ENCODE measurements at regions not wholly inside any gene's neighbourhood (a gene's known extent, or its start where the extent isn't known, plus 50 kb on each side); places are given as distances from the start of the nearest gene placed in this dataset.

- Histone ChIP-seq H3K4me2 (ENCODE audit: low read length) (no peak overlapping the region), H3K9me3 (replicated peaks; ENCODE audit: low read length) (no peaks in the 10 kb centered on the region), H3K4me3 (ENCODE audit: low read length) (no peak overlapping the region), H3K36me3 (ENCODE audit: insufficient read depth, low read length) (no peaks in the 10 kb centered on the region), H3K9ac (ENCODE audit: low read depth, low read length) (no peak overlapping the region), H3K4me1 (ENCODE audit: control insufficient read depth, insufficient read depth, low read length) (no peaks in the 10 kb centered on the region), H3K27me3 (ENCODE audit: control insufficient read depth, insufficient read depth, low read length) (no peaks in the 10 kb centered on the region)
Measured at GRCh38 chr10:129397198-129397974, 69.7 kb upstream of the MGMT start.

GRCh38 chr10:129398711-129399141 lies 68.3 kb upstream of the MGMT start:
- H3K9me3 ChIP-seq (replicated peaks; ENCODE audit: low read length), result no peaks in the 10 kb centered on the region
- no peak overlapping the region for H3K9ac ChIP-seq (ENCODE audit: low read depth, low read length)
- H3K27me3 ChIP-seq (ENCODE audit: control insufficient read depth, insufficient read depth, low read length), result no peaks in the 10 kb centered on the region
- no peaks in the 10 kb centered on the region for H3K36me3 ChIP-seq (ENCODE audit: insufficient read depth, low read length)
- H3K4me1 ChIP-seq (ENCODE audit: control insufficient read depth, insufficient read depth, low read length), result no peaks in the 10 kb centered on the region
- H3K4me3 ChIP-seq (ENCODE audit: low read length), result no peak overlapping the region
- H3K4me2 ChIP-seq (ENCODE audit: low read length), result no peak overlapping the region

DNA sequence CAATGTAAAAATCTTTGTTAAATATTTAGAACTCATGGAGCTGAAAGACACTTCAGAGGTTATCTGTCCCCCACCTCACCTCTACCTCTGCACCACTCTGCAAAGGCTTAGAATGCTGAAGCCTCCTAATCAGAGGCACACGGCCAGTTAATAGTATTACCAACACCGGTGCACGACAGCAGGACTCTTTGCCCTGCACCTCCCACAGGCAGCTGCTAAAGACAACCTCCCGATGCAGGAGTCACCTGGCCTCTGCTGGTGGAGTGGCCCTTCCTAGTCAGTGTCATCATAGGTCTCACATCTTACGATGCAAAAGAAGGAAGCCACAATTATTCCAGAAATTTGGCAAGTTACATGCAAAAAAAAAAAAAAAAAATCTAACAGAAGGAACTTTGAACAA lies 66.6 kb upstream of the MGMT start:
- Histone ChIP-seq H3K9me3 (replicated peaks; ENCODE audit: low read length) (no peaks in the 10 kb centered on the region), H3K27me3 (ENCODE audit: control insufficient read depth, insufficient read depth, low read length) (no peaks in the 10 kb centered on the region), H3K4me1 (ENCODE audit: control insufficient read depth, insufficient read depth, low read length) (no peaks in the 10 kb centered on the region), H3K4me3 (ENCODE audit: low read length) (no peak overlapping the region), H3K36me3 (ENCODE audit: insufficient read depth, low read length) (no peaks in the 10 kb centered on the region), H3K4me2 (ENCODE audit: low read length) (no peak overlapping the region), H3K9ac (ENCODE audit: low read depth, low read length) (no peak overlapping the region)

GRCh38 chr10:129402459-129402858 lies 64.6 kb upstream of the MGMT start:
- H3K4me3 ChIP-seq (ENCODE audit: low read length), result no peak overlapping the region
- H3K4me2 ChIP-seq (ENCODE audit: low read length), result no peak overlapping the region
- H3K4me1 ChIP-seq (ENCODE audit: control insufficient read depth, insufficient read depth, low read length), result no peaks in the 10 kb centered on the region
- no peaks in the 10 kb centered on the region for H3K27me3 ChIP-seq (ENCODE audit: control insufficient read depth, insufficient read depth, low read length)
- no peaks in the 10 kb centered on the region for H3K9me3 ChIP-seq (replicated peaks; ENCODE audit: low read length)
- H3K36me3 ChIP-seq (ENCODE audit: insufficient read depth, low read length), result no peaks in the 10 kb centered on the region
- no peak overlapping the region for H3K9ac ChIP-seq (ENCODE audit: low read depth, low read length)

GRCh38 chr10:129404091-129404490 lies 63.0 kb upstream of the MGMT start:
- Histone ChIP-seq H3K4me2 (ENCODE audit: low read length) (no peak overlapping the region), H3K36me3 (ENCODE audit: insufficient read depth, low read length) (no peaks in the 10 kb centered on the region), H3K27me3 (ENCODE audit: control insufficient read depth, insufficient read depth, low read length) (no peaks in the 10 kb centered on the region), H3K9ac (ENCODE audit: low read depth, low read length) (no peak overlapping the region), H3K4me3 (ENCODE audit: low read length) (no peak overlapping the region), H3K4me1 (ENCODE audit: control insufficient read depth, insufficient read depth, low read length) (no peaks in the 10 kb centered on the region), H3K9me3 (replicated peaks; ENCODE audit: low read length) (no peaks in the 10 kb centered on the region)

DNA sequence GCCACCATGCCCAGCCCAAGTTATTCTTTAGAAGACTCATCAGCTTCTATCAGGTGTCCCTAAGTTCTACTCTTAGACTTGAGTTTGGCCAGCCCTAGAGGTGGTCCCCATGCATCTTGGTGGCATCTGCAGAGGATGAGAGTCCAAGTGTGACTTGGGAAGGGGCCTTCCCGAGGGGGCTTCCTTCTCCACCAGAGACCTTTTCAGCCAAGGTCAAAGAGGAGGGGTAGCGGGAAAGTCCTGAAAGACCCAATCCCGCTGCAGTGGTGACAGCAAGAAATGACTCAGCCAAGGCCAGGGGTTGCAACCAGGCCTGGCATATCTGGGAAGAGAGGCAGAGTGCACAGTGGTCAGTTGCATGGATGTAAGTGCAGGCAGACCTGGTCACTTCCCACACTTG lies 61.7 kb upstream of the MGMT start:
- Histone ChIP-seq H3K27me3 (ENCODE audit: control insufficient read depth, insufficient read depth, low read length) (peaks cover 6% of the 10 kb centered on the region), H3K4me3 (ENCODE audit: low read length) (no peak overlapping the region), H3K9me3 (replicated peaks; ENCODE audit: low read length) (no peaks in the 10 kb centered on the region), H3K4me2 (ENCODE audit: low read length) (no peak overlapping the region), H3K9ac (ENCODE audit: low read depth, low read length) (no peak overlapping the region), H3K4me1 (ENCODE audit: control insufficient read depth, insufficient read depth, low read length) (no peaks in the 10 kb centered on the region), H3K36me3 (ENCODE audit: insufficient read depth, low read length) (no peaks in the 10 kb centered on the region)

- no peak overlapping the region for H3K4me3 ChIP-seq (ENCODE audit: low read length)
- H3K27me3 ChIP-seq (ENCODE audit: control insufficient read depth, insufficient read depth, low read length), result peaks cover 6% of the 10 kb centered on the region
- no peaks in the 10 kb centered on the region for H3K4me1 ChIP-seq (ENCODE audit: control insufficient read depth, insufficient read depth, low read length)
- no peak overlapping the region for H3K9ac ChIP-seq (ENCODE audit: low read depth, low read length)
- H3K4me2 ChIP-seq (ENCODE audit: low read length), result no peak overlapping the region
- no peaks in the 10 kb centered on the region for H3K9me3 ChIP-seq (replicated peaks; ENCODE audit: low read length)
- H3K36me3 ChIP-seq (ENCODE audit: insufficient read depth, low read length), result no peaks in the 10 kb centered on the region
Measured at GRCh38 chr10:129410688-129411392, 56.2 kb upstream of the MGMT start.

DNA sequence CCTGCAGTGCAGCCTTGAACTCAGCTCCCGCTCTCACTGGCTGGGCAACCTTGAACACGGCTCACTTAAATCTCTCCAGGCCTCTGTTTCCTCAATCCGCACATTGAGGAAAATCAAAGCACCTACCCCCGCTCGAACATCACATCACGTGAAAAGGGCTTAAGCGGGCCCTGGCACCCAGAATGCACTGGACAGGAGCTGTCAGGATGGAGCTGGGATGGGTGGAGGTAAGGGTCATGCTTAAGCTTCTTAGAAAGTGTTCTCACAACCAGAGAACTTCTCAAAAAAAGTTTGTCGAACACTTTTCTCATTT lies 55.7 kb upstream of the MGMT start:
- no peaks in the 10 kb centered on the region for H3K9me3 ChIP-seq (replicated peaks; ENCODE audit: low read length)
- peaks cover 6% of the 10 kb centered on the region for H3K27me3 ChIP-seq (ENCODE audit: control insufficient read depth, insufficient read depth, low read length)
- H3K36me3 ChIP-seq (ENCODE audit: insufficient read depth, low read length), result no peaks in the 10 kb centered on the region
- H3K4me1 ChIP-seq (ENCODE audit: control insufficient read depth, insufficient read depth, low read length), result no peaks in the 10 kb centered on the region
- no peak overlapping the region for H3K4me2 ChIP-seq (ENCODE audit: low read length)
- no peak overlapping the region for H3K4me3 ChIP-seq (ENCODE audit: low read length)
- no peak overlapping the region for H3K9ac ChIP-seq (ENCODE audit: low read depth, low read length)

DNA sequence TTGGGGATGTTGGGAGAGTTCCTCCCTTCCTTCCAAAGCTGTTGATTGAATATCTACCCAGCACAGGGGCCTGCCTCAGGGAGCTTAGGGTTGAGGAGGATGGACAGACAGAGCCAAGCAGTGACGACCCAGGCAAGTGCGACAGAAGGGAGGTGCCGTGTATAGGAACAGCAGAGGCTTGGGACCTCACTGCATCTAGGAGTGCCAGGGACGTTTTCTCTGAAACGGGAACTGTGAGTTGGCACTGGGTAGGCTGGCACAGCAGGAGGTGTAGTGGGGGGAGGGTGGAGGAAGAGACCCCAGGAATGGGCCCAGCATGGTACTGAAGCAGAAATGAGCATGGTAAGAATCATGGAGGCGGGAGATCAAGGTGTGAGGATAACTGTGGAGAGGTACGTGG lies 55.3 kb upstream of the MGMT start:
- peaks cover 6% of the 10 kb centered on the region for H3K27me3 ChIP-seq (ENCODE audit: control insufficient read depth, insufficient read depth, low read length)
- no peaks in the 10 kb centered on the region for H3K4me1 ChIP-seq (ENCODE audit: control insufficient read depth, insufficient read depth, low read length)
- no peak overlapping the region for H3K4me3 ChIP-seq (ENCODE audit: low read length)
- H3K9me3 ChIP-seq (replicated peaks; ENCODE audit: low read length), result no peaks in the 10 kb centered on the region
- no peak overlapping the region for H3K4me2 ChIP-seq (ENCODE audit: low read length)
- no peaks in the 10 kb centered on the region for H3K36me3 ChIP-seq (ENCODE audit: insufficient read depth, low read length)
- H3K9ac ChIP-seq (ENCODE audit: low read depth, low read length), result no peak overlapping the region

DNA sequence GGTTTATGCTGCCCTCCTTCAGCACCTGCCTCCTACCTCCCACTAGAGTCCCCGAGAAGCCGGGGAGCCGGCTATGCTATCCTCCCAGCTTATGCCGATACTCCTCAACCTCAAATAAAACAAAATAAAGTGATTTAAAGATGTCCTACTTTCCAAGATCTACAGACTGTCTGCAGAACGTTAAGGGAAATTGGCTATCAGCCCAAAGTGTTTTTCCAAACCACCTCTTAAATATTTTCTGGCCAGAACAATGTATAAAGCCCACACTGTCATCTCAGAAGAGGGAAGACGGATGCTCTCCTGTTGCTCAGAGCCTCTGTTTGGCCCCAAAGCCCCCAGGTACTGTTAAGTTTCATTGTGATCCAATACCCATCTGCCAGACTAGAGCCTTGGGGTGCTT lies 54.0 kb upstream of the MGMT start:
- Histone ChIP-seq H3K9me3 (replicated peaks; ENCODE audit: low read length) (no peaks in the 10 kb centered on the region), H3K9ac (ENCODE audit: low read depth, low read length) (no peak overlapping the region), H3K4me2 (ENCODE audit: low read length) (no peak overlapping the region), H3K4me1 (ENCODE audit: control insufficient read depth, insufficient read depth, low read length) (no peaks in the 10 kb centered on the region), H3K27me3 (ENCODE audit: control insufficient read depth, insufficient read depth, low read length) (peaks cover 6% of the 10 kb centered on the region), H3K4me3 (ENCODE audit: low read length) (no peak overlapping the region), H3K36me3 (ENCODE audit: insufficient read depth, low read length) (no peaks in the 10 kb centered on the region)

DNA sequence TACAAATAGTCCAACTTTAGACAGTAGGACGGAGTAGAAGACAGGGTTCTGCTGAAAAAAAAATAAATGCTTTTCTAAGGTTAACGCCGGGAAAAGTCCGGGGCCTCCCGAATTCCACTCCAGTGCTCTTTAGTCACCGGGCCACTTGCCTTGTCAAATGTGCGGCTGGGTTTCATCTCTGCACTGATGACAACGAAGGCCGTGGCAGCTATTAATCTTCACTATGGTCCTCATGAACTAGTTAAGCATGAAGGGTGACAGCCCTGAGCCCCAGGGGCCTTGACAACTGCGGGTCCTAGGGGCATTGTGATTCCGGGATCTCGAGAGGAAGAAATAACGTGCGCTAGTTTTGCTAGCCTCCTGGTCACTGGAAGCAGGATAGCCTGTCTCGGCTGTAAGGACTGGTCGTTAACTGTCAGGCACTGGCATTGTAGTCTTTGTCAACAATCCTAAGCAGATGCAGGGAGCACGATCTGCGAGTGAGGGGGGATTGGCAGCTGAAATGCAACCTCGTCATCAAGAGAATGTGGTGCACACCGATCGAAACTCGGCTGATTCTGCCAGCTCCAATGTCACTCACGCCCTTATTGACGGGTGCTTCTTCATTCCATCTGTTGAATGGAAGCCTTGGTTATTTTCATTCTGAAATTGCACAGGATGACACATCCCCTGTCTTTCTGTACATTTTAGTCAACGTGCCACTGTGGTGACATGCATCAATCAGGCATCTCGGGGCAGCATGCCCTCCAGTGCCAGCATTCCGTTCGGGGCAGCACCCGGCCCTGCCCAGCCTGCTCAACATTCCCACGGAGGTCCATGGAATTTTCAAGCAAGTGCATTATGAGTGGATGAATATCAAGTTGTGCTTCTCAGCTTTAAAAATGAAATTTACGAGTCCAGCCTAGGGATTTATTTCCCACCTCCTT lies 51.6 kb upstream of the MGMT start:
- Histone ChIP-seq H3K36me3 (ENCODE audit: insufficient read depth, low read length) (no peaks in the 10 kb centered on the region), H3K4me1 (ENCODE audit: control insufficient read depth, insufficient read depth, low read length) (no peaks in the 10 kb centered on the region), H3K9ac (ENCODE audit: low read depth, low read length) (no peak overlapping the region), H3K9me3 (replicated peaks; ENCODE audit: low read length) (no peaks in the 10 kb centered on the region), H3K4me3 (ENCODE audit: low read length) (no peak overlapping the region), H3K4me2 (ENCODE audit: low read length) (no peak overlapping the region), H3K27me3 (ENCODE audit: control insufficient read depth, insufficient read depth, low read length) (no peaks in the 10 kb centered on the region)
